Superior temporal gyrus (tissue), 1 donor: ENCODE measurements at regions not wholly inside any gene's neighbourhood (a gene's known extent, or its start where the extent isn't known, plus 50 kb on each side); places are given as distances from the start of the nearest gene placed in this dataset.
"Not testable (repeated sequence)": the region's sequence is repeated elsewhere in the genome, so short reads cannot be mapped to it uniquely, and the experiment has no call there.

Source experiments
- DNase-seq: peaks from one replicate; pipeline ENCODE4 v3.0.0-alpha.2; 2016; ENCODE audit errors: extremely low spot score

GRCh38 chr18:73683409-73684238 lies 464.0 kb downstream of the FBXO15 start:
- DNase-seq: no peak

- no peak for DNase-seq
These were observed 465.7 kb downstream of the FBXO15 start for GRCh38 chr18:73681912-73682311.

GRCh38 chr18:73681398-73681797 lies 466.2 kb downstream of the FBXO15 start:
- DNase-seq: no peak

- DNase-seq: no peak
These were observed 467.5 kb downstream of the FBXO15 start for GRCh38 chr18:73679941-73680712.

GRCh38 chr18:73677450-73677849 lies 470.2 kb downstream of the FBXO15 start:
- no peak for DNase-seq

- no peak for DNase-seq
These were observed 473.3 kb downstream of the FBXO15 start for GRCh38 chr18:73674125-73674865.

- not testable (repeated sequence) for DNase-seq
These were observed 476.2 kb downstream of the FBXO15 start for GRCh38 chr18:73671480-73671879.

GRCh38 chr18:73670524-73670923 lies 477.1 kb downstream of the FBXO15 start:
- DNase-seq: no peak

GRCh38 chr18:73670039-73670438 lies 477.6 kb downstream of the FBXO15 start:
- no peak for DNase-seq

GRCh38 chr18:73669297-73669696 lies 478.3 kb downstream of the FBXO15 start:
- DNase-seq: no peak

- no peak for DNase-seq
These were observed 479.6 kb downstream of the FBXO15 start for GRCh38 chr18:73668051-73668450.

- DNase-seq: no peak
These were observed 480.9 kb downstream of the FBXO15 start for GRCh38 chr18:73666772-73667171.

- no peak for DNase-seq
These were observed 482.7 kb downstream of the FBXO15 start for GRCh38 chr18:73664896-73665295.

- no peak for DNase-seq
These were observed 484.1 kb downstream of the FBXO15 start for GRCh38 chr18:73663581-73663980.

GRCh38 chr18:73662421-73662820 lies 485.2 kb downstream of the FBXO15 start:
- DNase-seq: no peak

- DNase-seq: no peak
These were observed 486.4 kb downstream of the FBXO15 start for GRCh38 chr18:73660931-73661856.

GRCh38 chr18:73656691-73657090 lies 490.9 kb downstream of the FBXO15 start:
- no peak for DNase-seq

GRCh38 chr18:73653827-73654226 lies 493.8 kb downstream of the FBXO15 start:
- DNase-seq: no peak

GRCh38 chr18:73653251-73653650 lies 494.4 kb downstream of the FBXO15 start:
- DNase-seq: no peak

GRCh38 chr18:73647391-73647790 lies 500.2 kb downstream of the FBXO15 start:
- DNase-seq: no peak

GRCh38 chr18:73646772-73647171 lies 500.9 kb downstream of the FBXO15 start:
- no peak for DNase-seq
